ENCODE measurements at regions not wholly inside any gene's neighbourhood (a gene's known extent, or its start where the extent isn't known, plus 50 kb on each side); places are given as distances from the start of the nearest gene placed in this dataset.

DNA sequence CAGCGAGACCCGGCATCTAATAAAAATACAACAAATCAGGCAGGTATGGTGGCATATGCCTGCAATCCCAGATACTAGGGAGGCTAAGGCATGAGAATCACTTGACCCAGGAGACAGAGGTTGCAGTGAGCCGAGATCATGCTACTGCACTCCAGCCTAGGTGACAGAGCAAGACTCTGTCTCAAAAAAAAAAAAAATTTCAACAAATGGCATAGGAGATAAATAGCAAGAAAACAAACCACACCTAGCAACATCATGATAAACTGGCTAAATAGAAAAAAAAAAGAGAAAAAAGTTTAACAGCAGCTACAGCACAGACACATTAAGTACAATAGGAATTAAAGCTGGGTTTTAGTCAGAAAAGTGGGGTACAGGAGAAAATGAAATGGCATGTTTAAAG, 1034.6 kb upstream of the LRRN3 start:
- Histone ChIP-seq H3K4me3 (no peak overlapping the region), H3K27ac (no peak overlapping the region), H3K36me3 (no peaks in the 10 kb centered on the region), H3K27me3 (no peaks in the 10 kb centered on the region), H3K4me1 (no peaks in the 10 kb centered on the region), H3K9me3 (no peaks in the 10 kb centered on the region)
- DNase-seq, result no peak
- TF ChIP-seq, protein P1, sequence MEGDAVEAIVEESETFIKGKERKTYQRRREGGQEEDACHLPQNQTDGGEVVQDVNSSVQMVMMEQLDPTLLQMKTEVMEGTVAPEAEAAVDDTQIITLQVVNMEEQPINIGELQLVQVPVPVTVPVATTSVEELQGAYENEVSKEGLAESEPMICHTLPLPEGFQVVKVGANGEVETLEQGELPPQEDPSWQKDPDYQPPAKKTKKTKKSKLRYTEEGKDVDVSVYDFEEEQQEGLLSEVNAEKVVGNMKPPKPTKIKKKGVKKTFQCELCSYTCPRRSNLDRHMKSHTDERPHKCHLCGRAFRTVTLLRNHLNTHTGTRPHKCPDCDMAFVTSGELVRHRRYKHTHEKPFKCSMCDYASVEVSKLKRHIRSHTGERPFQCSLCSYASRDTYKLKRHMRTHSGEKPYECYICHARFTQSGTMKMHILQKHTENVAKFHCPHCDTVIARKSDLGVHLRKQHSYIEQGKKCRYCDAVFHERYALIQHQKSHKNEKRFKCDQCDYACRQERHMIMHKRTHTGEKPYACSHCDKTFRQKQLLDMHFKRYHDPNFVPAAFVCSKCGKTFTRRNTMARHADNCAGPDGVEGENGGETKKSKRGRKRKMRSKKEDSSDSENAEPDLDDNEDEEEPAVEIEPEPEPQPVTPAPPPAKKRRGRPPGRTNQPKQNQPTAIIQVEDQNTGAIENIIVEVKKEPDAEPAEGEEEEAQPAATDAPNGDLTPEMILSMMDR (IDR thresholded peaks at IDR 0.05), result no peak
- no peak for TF ChIP-seq POLR2A (IDR thresholded peaks at IDR 0.05)
- intact Hi-C loops (cut with DNase I; ENCODE audit: low total_unique reads), result no loop called here

DNA sequence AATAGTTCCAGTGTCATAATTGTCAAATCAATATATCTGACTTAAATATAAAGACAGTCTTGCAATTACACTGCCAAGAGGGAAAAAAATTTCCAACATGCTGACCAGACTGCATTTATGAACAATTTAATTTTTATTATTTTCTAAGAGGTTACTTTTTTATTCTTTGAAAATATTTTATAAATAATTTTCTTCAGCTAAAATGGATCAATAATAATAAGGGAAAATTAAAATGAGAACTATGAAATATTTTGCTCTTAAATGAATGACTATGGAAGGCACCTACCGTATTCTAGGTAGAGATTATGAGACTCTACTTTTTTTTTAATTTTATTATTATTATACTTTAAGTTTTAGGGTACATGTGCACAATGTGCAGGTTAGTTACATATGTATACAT, 1032.5 kb upstream of the LRRN3 start:
- H3K36me3 ChIP-seq, result no peaks in the 10 kb centered on the region
- H3K27ac ChIP-seq, result no peak overlapping the region
- no peak for DNase-seq
- no peaks in the 10 kb centered on the region for H3K27me3 ChIP-seq
- H3K9me3 ChIP-seq, result no peaks in the 10 kb centered on the region
- H3K4me1 ChIP-seq, result no peaks in the 10 kb centered on the region
- H3K4me3 ChIP-seq, result no peak overlapping the region
- intact Hi-C loops (cut with DNase I; ENCODE audit: low total_unique reads), result no loop called here
- no peak for TF ChIP-seq POLR2A (IDR thresholded peaks at IDR 0.05)
- TF ChIP-seq, protein P1 (IDR thresholded peaks at IDR 0.05), result no peak

DNA sequence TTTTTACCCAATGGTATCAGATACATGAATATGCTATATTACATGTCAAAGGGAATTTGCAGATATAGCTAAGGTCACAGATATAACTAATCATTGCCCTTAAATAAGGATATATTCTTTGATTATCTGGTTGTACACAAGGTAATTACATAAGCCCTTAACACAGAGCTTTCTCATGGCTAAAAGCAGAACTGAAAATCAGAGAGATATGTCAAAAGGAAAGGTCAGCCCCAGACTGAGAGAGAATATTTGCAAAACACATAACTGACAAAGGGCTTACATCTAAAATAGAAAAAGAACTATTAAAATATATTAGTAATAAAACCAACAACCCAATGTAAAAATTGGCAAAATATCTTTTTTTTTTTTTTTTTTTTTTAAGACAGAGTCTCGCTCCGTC, 1029.5 kb upstream of the LRRN3 start:
- TF ChIP-seq, protein P1 (IDR thresholded peaks at IDR 0.05), result no peak
- TF ChIP-seq POLR2A (IDR thresholded peaks at IDR 0.05), result no peak
- no peak for DNase-seq
- Histone ChIP-seq H3K27me3 (no peaks in the 10 kb centered on the region), H3K27ac (no peak overlapping the region), H3K36me3 (no peaks in the 10 kb centered on the region), H3K4me1 (no peaks in the 10 kb centered on the region), H3K4me3 (no peak overlapping the region), H3K9me3 (no peaks in the 10 kb centered on the region)
- intact Hi-C loops (cut with DNase I; ENCODE audit: low total_unique reads), result no loop called here

DNA sequence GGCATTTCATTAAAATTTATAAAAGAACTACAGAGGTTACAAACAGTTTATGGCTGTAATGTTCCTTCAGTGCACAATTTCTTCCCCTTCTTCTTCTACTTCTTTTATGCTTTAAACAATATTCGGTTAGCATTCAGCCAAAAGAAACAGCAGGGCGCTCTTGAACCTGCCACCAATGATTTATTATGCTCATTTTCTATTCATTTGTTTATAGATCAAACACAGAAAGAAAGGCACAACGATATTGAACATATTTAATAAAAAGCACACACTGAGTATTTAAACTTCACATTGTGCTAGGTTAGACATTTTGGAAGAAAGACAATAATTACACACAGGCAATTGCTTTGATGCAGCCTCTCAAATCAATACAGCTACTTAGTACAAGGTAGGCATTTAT, 1025.8 kb upstream of the LRRN3 start:
- H3K4me1 ChIP-seq, result no peaks in the 10 kb centered on the region
- no peaks in the 10 kb centered on the region for H3K9me3 ChIP-seq
- intact Hi-C loops (cut with DNase I; ENCODE audit: low total_unique reads), result no loop called here
- TF ChIP-seq, protein P1 (IDR thresholded peaks at IDR 0.05), result no peak
- no peak for TF ChIP-seq POLR2A (IDR thresholded peaks at IDR 0.05)
- no peaks in the 10 kb centered on the region for H3K36me3 ChIP-seq
- no peaks in the 10 kb centered on the region for H3K27me3 ChIP-seq
- H3K4me3 ChIP-seq, result no peak overlapping the region
- DNase-seq, result no peak
- no peak overlapping the region for H3K27ac ChIP-seq

DNA sequence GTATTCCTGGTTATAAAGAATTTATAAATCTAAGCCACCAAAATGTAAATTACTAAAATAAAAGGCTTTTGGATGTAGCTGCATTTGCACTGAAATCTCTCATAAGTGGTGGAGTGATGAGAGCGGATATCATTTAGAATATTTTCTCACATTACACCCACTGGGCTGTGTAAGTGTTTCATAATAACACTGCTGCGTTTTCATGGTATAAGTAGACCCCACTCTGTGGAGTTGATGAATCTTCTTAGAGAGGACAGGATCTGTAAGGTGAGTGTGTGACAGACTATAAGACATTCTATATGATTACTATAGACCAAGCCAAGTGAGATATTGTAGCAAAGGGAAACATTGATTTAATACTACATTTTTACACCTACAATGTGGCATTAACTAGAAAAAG, 1024.1 kb upstream of the LRRN3 start:
- Histone ChIP-seq H3K36me3 (no peaks in the 10 kb centered on the region), H3K4me3 (no peak overlapping the region), H3K4me1 (no peaks in the 10 kb centered on the region), H3K27me3 (no peaks in the 10 kb centered on the region), H3K9me3 (no peaks in the 10 kb centered on the region), H3K27ac (no peak overlapping the region)
- TF ChIP-seq, protein P1 (IDR thresholded peaks at IDR 0.05), result no peak
- TF ChIP-seq POLR2A (IDR thresholded peaks at IDR 0.05), result no peak
- no peak for DNase-seq
- intact Hi-C loops (cut with DNase I; ENCODE audit: low total_unique reads), result no loop called here

All from uterus (tissue), 3 donors.